ENCODE measurements at regions not wholly inside any gene's neighbourhood (a gene's known extent, or its start where the extent isn't known, plus 50 kb on each side); places are given as distances from the start of the nearest gene placed in this dataset.
"Not testable (repeated sequence)": the region's sequence is repeated elsewhere in the genome, so short reads cannot be mapped to it uniquely, and the experiment has no call there.

DNA sequence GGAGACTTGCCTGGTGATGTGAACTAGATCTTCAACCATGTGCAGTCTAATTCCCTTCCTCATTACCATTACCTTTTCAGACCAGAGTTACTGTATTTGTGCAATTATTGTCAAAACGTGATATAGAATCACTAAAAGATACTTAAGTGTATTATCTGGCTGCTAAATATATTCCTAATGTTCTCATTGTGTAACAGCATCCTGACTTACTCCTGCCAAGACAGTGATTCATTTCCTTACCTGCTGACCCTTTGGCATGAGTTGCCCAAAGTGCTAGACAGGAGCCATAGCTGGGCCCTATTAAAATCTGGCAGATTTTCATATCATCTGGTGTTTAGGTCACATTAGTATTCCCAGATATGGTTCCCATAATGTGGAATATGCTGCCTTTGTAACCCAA is 598.3 kb upstream of the CAMK1G start:
- no peak overlapping the region for H3K27ac ChIP-seq
- TF ChIP-seq CTCF (conservative IDR thresholded peaks at IDR 0.05), result no peak

DNA sequence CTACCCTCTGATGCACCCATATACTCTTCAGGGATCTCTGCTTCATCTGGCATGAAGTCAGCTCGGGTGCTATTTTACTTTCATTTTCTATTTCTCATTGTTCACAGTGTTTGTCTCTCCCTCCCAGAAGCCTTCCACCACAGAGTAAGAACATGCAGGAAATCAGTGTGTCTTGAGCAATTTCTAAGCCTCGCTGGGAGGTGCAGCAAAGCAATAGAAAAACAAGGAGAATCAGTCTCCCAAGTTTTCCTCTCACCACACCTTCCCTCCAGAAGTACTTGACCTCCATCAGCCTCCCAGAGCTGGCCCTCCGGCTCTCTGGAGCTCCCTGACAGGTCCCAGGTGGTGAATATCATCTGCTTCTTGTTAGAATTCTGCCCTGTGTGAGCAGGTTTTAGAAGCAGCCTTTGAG is 594.7 kb upstream of the CAMK1G start:
- TF ChIP-seq CTCF (conservative IDR thresholded peaks at IDR 0.05), result no peak
- peak overlapping the region; percentile 60 for H3K27ac ChIP-seq

GRCh38 chr1:208990456-208990855 is 593.1 kb upstream of the CAMK1G start:
- TF ChIP-seq CTCF (conservative IDR thresholded peaks at IDR 0.05), result no peak
- H3K27ac ChIP-seq, result no peak overlapping the region

DNA sequence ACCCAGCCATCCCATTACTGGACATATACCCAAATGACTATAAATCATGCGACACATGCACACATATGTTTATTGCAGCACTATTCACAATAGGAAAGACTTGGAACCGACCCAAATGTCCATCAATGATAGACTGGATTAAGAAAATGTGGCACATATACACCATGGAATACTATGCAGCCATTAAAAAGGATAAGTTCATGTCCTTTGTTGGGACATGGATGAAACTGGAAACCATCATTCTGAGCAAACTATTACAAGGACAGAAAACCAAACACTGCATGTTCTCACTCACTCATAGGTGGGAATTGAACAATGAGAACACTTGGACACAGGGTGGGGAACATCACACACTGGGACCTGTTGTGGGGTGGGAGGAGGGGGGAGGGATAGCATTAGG is 586.5 kb upstream of the CAMK1G start:
- H3K27ac ChIP-seq, result not testable (repeated sequence)

DNA sequence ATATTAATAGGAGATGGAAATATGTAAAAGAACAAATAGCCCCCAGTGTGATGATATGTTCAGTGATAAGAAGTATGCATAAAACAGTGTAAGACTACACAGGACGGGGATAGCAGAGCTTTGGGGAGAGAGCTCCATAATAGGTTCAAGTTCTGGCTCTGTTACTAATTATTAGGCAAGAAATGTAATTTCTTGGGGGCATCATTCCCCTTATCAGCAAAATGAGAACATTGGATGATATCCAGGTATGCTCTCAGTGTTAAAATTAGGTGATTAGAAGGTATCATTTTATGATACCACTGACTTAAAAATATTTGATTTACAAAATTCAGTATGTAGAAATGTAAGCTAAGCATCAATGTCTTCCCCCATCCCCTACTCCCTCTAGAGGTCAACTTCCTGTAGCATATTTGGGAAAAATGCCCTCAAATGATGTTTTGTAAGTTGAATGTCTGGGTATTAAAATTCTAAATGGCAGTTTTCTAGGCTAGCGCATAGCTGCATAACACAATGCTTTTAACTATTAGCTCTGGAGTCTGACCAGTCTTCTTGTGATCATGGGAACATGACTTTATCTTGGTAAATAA is 585.7 kb upstream of the CAMK1G start:
- TF ChIP-seq CTCF (conservative IDR thresholded peaks at IDR 0.05), result peak; percentile 53
- H3K27ac ChIP-seq, result no peak overlapping the region

DNA sequence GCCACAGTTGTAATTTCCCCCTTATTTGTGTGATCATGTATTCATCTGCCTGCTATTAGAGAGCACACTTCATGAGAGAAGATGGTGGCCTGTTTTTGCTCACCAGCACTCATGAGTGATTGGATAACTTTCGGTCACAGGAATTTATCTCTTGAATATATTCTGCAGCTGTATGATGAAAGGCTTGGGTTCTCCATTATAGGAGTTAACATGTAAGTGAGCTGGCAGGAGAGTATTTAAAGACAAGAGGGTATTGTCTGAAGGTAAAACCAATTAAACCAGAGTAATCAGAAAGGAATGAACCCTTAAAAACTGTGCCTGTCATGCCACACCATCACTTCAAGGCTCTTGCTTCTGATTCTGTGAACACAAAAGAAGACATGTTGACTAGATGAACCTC is 574.9 kb upstream of the CAMK1G start:
- no peak overlapping the region for H3K27ac ChIP-seq
- no peak for TF ChIP-seq CTCF (conservative IDR thresholded peaks at IDR 0.05)

DNA sequence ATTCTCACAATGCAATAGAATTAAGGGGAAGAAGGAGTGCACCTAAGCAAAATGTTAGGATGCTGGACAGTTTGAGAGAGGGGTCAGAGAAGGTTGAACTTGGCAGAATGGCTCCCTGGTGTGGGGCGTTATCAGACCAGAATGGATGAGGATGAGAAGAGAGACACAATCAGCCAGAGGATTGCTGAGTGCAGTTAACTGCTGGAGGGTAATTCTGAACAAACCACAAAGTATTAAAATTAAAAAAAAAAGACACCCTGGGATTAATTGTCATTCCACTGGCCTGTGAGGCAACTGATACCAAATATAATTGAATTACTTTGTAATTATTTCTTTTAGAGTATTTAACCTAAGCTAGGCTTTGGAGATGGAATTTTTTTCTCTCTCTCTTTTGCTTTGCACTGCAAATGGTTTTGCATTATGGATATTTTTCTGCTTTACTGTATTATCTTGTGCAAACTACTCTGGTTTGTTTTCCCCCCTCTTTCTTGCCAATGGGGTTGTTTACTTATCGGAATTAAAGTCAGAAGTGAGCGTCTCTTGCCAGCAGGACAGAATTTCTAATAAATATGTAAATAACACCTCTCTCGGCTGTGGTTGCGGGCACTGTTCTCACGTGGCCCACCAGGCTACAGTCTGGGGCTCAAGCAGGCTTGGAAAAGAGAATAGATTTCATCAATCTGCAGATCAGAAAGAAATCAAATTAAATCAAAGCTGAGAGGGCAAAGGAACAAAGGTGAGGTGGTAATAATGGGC is 572.9 kb upstream of the CAMK1G start:
- H3K27ac ChIP-seq, result no peak overlapping the region
- no peak for TF ChIP-seq CTCF (conservative IDR thresholded peaks at IDR 0.05)
